Mesendoderm (in vitro differentiated cells): ENCODE measurements at regions not wholly inside any gene's neighbourhood (a gene's known extent, or its start where the extent isn't known, plus 50 kb on each side); places are given as distances from the start of the nearest gene placed in this dataset.

Experiments
- DNase-seq: peaks from one replicate; pipeline ENCODE4 v3.0.0; 2013
- H2AK5ac ChIP-seq: 2 replicates; pipeline ENCODE4 v1.6.1; 2013; ENCODE audit warnings: low read length, inconsistent platforms
- H2BK120ac ChIP-seq: 2 replicates; pipeline ENCODE4 v1.6.1; 2013; ENCODE audit warnings: low read depth, mild to moderate bottlenecking, low read length, moderate library complexity, mixed read lengths
- H2BK15ac ChIP-seq: replicated peaks from 2 replicates; pipeline ENCODE4 v1.6.1; 2013; ENCODE audit warnings: low read depth, mild to moderate bottlenecking, moderate library complexity
- H2BK5ac ChIP-seq: 2 replicates; pipeline ENCODE4 v1.6.1; 2013; ENCODE audit warnings: low read length, inconsistent platforms
- H3K18ac ChIP-seq: 2 replicates; pipeline ENCODE4 v1.6.1; 2013; ENCODE audit warnings: mild to moderate bottlenecking, low read length, mixed read lengths
- H3K23ac ChIP-seq: one replicate; pipeline ENCODE4 v1.6.1; 2013; ENCODE audit warnings: low read length
- H3K27ac ChIP-seq: 2 replicates; pipeline ENCODE4 v1.5.1; 2013; ENCODE audit warnings: low read depth, mild to moderate bottlenecking, inconsistent platforms, low read length, moderate library complexity
- H3K27me3 ChIP-seq: 2 replicates; pipeline ENCODE4 v1.6.1; 2013; ENCODE audit warnings: low read length, control low read depth, mild to moderate bottlenecking, inconsistent platforms; ENCODE audit not compliant: insufficient read depth, poor library complexity
- H3K36me3 ChIP-seq: 2 replicates; pipeline ENCODE4 v1.6.1; 2013; ENCODE audit warnings: low read length, inconsistent platforms; ENCODE audit not compliant: control insufficient read depth, insufficient read depth
- H3K4ac ChIP-seq: one replicate; pipeline ENCODE4 v1.6.1; 2013; ENCODE audit warnings: low read depth, mild to moderate bottlenecking, low read length, moderate library complexity
- H3K4me1 ChIP-seq: 2 replicates; pipeline ENCODE4 v1.6.1; 2013; ENCODE audit warnings: low read depth, low read length, inconsistent platforms; ENCODE audit not compliant: control insufficient read depth
- H3K4me2 ChIP-seq: 2 replicates; pipeline ENCODE4 v1.6.1; 2013; ENCODE audit warnings: low read length
- H3K4me3 ChIP-seq: 2 replicates; pipeline ENCODE4 v1.5.1; 2013; ENCODE audit warnings: mild to moderate bottlenecking, low read length
- H3K56ac ChIP-seq: one replicate; pipeline ENCODE4 v1.6.1; 2013; ENCODE audit warnings: low read length
- H3K79me1 ChIP-seq: 2 replicates; pipeline ENCODE4 v1.6.1; 2013; ENCODE audit warnings: low read length, inconsistent platforms
- H3K79me2 ChIP-seq: 2 replicates; pipeline ENCODE4 v1.6.1; 2013; ENCODE audit warnings: mild to moderate bottlenecking, low read length; ENCODE audit not compliant: control insufficient read depth, insufficient read depth
- H3K9ac ChIP-seq: 2 replicates; pipeline ENCODE4 v1.6.1; 2013; ENCODE audit warnings: low read length, inconsistent platforms
- H4K5ac ChIP-seq: one replicate; pipeline ENCODE4 v1.6.1; 2013; ENCODE audit warnings: low read length
- H4K8ac ChIP-seq: one replicate; pipeline ENCODE4 v1.6.1; 2013; ENCODE audit warnings: low read depth, mild to moderate bottlenecking, control low read depth, low read length, moderate library complexity
- WGBS: extraction: QIAGEN DNeasy Blood & Tissue Kit; methylation state at CpG from one replicate; pipeline ENCODE4 v1.1.7; 2013; ENCODE audit warnings: low lambda C conversion rate, missing lambda C conversion rate; ENCODE audit not compliant: insufficient coverage; ENCODE audit errors: extremely low coverage; 5-methylcytosine and 5-hydroxymethylcytosine counted together

- H3K23ac ChIP-seq = no peak overlapping the region
- no peak overlapping the region for H2BK120ac ChIP-seq
- H3K27me3 ChIP-seq = no peaks in the 10 kb centered on the region
- H4K5ac ChIP-seq = no peak overlapping the region
- no peaks in the 10 kb centered on the region for H3K4me1 ChIP-seq
- no peak overlapping the region for H3K56ac ChIP-seq
- H3K9ac ChIP-seq = no peak overlapping the region
- H3K4ac ChIP-seq = no peak overlapping the region
- H3K27ac ChIP-seq = no peak overlapping the region
- no peak overlapping the region for H2AK5ac ChIP-seq
- no peak overlapping the region for H2BK15ac ChIP-seq
- H3K4me3 ChIP-seq = no peak overlapping the region
- H4K8ac ChIP-seq = no peak overlapping the region
- no peak overlapping the region for H3K4me2 ChIP-seq
- H3K18ac ChIP-seq = no peak overlapping the region
- no peaks in the 10 kb centered on the region for H3K79me2 ChIP-seq
- H2BK5ac ChIP-seq = no peak overlapping the region
- H3K36me3 ChIP-seq = no peaks in the 10 kb centered on the region
- no CpG with 5 or more reads among the region's 16 CpGs for WGBS
- H3K79me1 ChIP-seq = no peaks in the 10 kb centered on the region
- DNase-seq = no peak
These were observed 113.9 kb upstream of the MGMT start for GRCh38 chr10:129353101-129353500.

- no peak overlapping the region for H3K18ac ChIP-seq
- H2AK5ac ChIP-seq = no peak overlapping the region
- no peak overlapping the region for H3K23ac ChIP-seq
- no peak overlapping the region for H3K4ac ChIP-seq
- WGBS = no CpG with 5 or more reads among the region's 10 CpGs
- H4K8ac ChIP-seq = no peak overlapping the region
- H3K27ac ChIP-seq = no peak overlapping the region
- H4K5ac ChIP-seq = no peak overlapping the region
- no peaks in the 10 kb centered on the region for H3K79me2 ChIP-seq
- H3K9ac ChIP-seq = no peak overlapping the region
- no peak for DNase-seq
- no peak overlapping the region for H2BK5ac ChIP-seq
- H2BK15ac ChIP-seq = no peak overlapping the region
- H3K79me1 ChIP-seq = no peaks in the 10 kb centered on the region
- no peaks in the 10 kb centered on the region for H3K36me3 ChIP-seq
- H2BK120ac ChIP-seq = no peak overlapping the region
- no peaks in the 10 kb centered on the region for H3K4me1 ChIP-seq
- no peak overlapping the region for H3K4me2 ChIP-seq
- H3K27me3 ChIP-seq = no peaks in the 10 kb centered on the region
- no peak overlapping the region for H3K4me3 ChIP-seq
- no peak overlapping the region for H3K56ac ChIP-seq
These were observed 107.0 kb upstream of the MGMT start for GRCh38 chr10:129360046-129360445.

GRCh38 chr10:129361676-129362376 is 105.2 kb upstream of the MGMT start:
- Histone ChIP-seq H2BK5ac (no peak overlapping the region), H2AK5ac (no peak overlapping the region), H2BK15ac (no peak overlapping the region), H3K79me1 (no peaks in the 10 kb centered on the region), H3K79me2 (no peaks in the 10 kb centered on the region), H2BK120ac (no peak overlapping the region), H4K5ac (no peak overlapping the region), H3K36me3 (no peaks in the 10 kb centered on the region), H4K8ac (no peak overlapping the region), H3K23ac (no peak overlapping the region), H3K27ac (no peak overlapping the region), H3K4me1 (no peaks in the 10 kb centered on the region), H3K4me3 (no peak overlapping the region), H3K27me3 (no peaks in the 10 kb centered on the region), H3K4ac (no peak overlapping the region), H3K4me2 (no peak overlapping the region), H3K18ac (no peak overlapping the region), H3K56ac (no peak overlapping the region), H3K9ac (no peak overlapping the region)
- no CpG with 5 or more reads among the region's 18 CpGs for WGBS
- DNase-seq = no peak

- no peaks in the 10 kb centered on the region for H3K27me3 ChIP-seq
- no peak overlapping the region for H3K27ac ChIP-seq
- no peak overlapping the region for H3K4ac ChIP-seq
- no peak overlapping the region for H3K4me2 ChIP-seq
- no peak overlapping the region for H3K23ac ChIP-seq
- no peak for DNase-seq
- H3K79me1 ChIP-seq = no peaks in the 10 kb centered on the region
- no peak overlapping the region for H3K18ac ChIP-seq
- no peak overlapping the region for H4K8ac ChIP-seq
- no peak overlapping the region for H4K5ac ChIP-seq
- H2BK120ac ChIP-seq = no peak overlapping the region
- H2BK15ac ChIP-seq = no peak overlapping the region
- no peak overlapping the region for H2BK5ac ChIP-seq
- H3K4me3 ChIP-seq = no peak overlapping the region
- no peak overlapping the region for H3K56ac ChIP-seq
- no CpG with 5 or more reads among the region's 6 CpGs for WGBS
- no peaks in the 10 kb centered on the region for H3K36me3 ChIP-seq
- no peaks in the 10 kb centered on the region for H3K79me2 ChIP-seq
- H2AK5ac ChIP-seq = no peak overlapping the region
- H3K9ac ChIP-seq = no peak overlapping the region
- H3K4me1 ChIP-seq = no peaks in the 10 kb centered on the region
These were observed 102.1 kb upstream of the MGMT start for GRCh38 chr10:129364949-129365348.

- Histone ChIP-seq H3K23ac (no peak overlapping the region), H3K4ac (no peak overlapping the region), H3K79me1 (no peaks in the 10 kb centered on the region), H3K27me3 (no peaks in the 10 kb centered on the region), H2BK15ac (no peak overlapping the region), H2BK120ac (no peak overlapping the region), H3K36me3 (no peaks in the 10 kb centered on the region), H3K4me3 (no peak overlapping the region), H4K8ac (no peak overlapping the region), H3K4me2 (no peak overlapping the region), H3K79me2 (no peaks in the 10 kb centered on the region), H3K9ac (no peak overlapping the region), H3K18ac (no peak overlapping the region), H2AK5ac (no peak overlapping the region), H3K4me1 (no peaks in the 10 kb centered on the region), H4K5ac (no peak overlapping the region), H3K27ac (no peak overlapping the region), H2BK5ac (no peak overlapping the region), H3K56ac (no peak overlapping the region)
- WGBS = no CpG with 5 or more reads among the region's 6 CpGs
- DNase-seq = peak; percentile 42
These were observed 101.2 kb upstream of the MGMT start for GRCh38 chr10:129365767-129366402.

GRCh38 chr10:129366450-129366849 is 100.6 kb upstream of the MGMT start:
- H3K56ac ChIP-seq = no peak overlapping the region
- WGBS = no CpG with 5 or more reads among the region's 3 CpGs

More at GRCh38 chr10:129366450-129366849, 100.6 kb upstream of the MGMT start:
- Histone ChIP-seq H2BK5ac (no peak overlapping the region), H2BK15ac (no peak overlapping the region), H3K18ac (no peak overlapping the region), H3K4ac (no peak overlapping the region), H3K9ac (no peak overlapping the region), H3K4me1 (no peaks in the 10 kb centered on the region), H3K79me2 (no peaks in the 10 kb centered on the region), H3K4me3 (no peak overlapping the region), H3K27ac (no peak overlapping the region), H3K36me3 (no peaks in the 10 kb centered on the region), H3K23ac (no peak overlapping the region), H4K8ac (no peak overlapping the region), H2BK120ac (no peak overlapping the region), H2AK5ac (no peak overlapping the region), H3K4me2 (no peak overlapping the region), H4K5ac (no peak overlapping the region), H3K27me3 (no peaks in the 10 kb centered on the region), H3K79me1 (no peaks in the 10 kb centered on the region)
- no peak for DNase-seq
